ENCODE measurements at regions not wholly inside any gene's neighbourhood (a gene's known extent, or its start where the extent isn't known, plus 50 kb on each side); places are given as distances from the start of the nearest gene placed in this dataset.

DNA sequence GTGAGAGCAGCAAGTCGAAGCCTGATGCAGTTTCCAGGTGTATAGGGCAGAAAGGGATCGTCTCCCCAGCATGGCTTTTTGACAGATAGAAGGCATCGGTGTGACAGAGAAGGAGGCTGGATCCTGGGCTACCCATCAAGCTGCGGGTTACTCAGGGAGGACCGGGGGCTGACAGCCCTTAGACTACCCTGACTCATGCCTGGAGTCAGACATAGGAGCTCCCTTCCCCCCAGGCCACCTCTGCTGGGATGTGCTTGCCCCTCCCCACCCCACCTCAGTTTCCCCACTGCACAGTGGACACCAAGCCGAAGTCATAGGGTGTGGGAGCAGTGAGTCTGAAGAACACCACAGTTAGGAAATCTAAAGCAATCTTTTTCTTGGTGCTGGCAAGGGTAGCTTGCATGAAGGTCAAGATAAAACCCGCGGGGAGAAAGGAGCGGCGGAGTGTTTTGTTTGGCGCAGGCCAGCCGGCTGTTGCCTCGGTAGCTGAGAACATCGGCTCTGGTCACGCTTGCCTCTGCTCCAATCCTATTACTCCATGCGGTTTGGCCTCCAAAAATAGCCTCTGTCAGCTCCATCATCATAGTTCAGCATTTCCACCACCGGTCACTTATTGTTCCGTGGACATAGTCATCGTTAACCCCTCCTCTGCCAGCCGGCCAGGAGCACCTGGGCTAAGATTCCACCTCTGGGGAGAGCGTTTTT, 169.2 kb upstream of the GLI2 start:
- Histone ChIP-seq H2AFZ (ENCODE audit: low read depth, low read length) (no peak overlapping the region), H3K27me3 (ENCODE audit: control insufficient read depth in 1 of 2, insufficient read depth in 1 of 2, low read length in 2 of 2) (peaks cover 23 to 35% of the 10 kb centered on the region in 2 experiments), H3K4me3 (ENCODE audit: insufficient read depth in 1 of 2, low read depth in 1 of 2, low read length in 2 of 2) (peak overlapping the region in 1 of 2 experiments; percentile 10), H3K14ac (ENCODE audit: low read length in 2 of 2) (no peak overlapping the region), H3K23ac (ENCODE audit: low read length in 2 of 2) (no peak overlapping the region), H2BK15ac (ENCODE audit: low read depth, poor library complexity, severe bottlenecking) (no peak overlapping the region), H3K9me3 (ENCODE audit: control insufficient read depth, low read length) (no peaks in the 10 kb centered on the region), H3K36me3 (ENCODE audit: control insufficient read depth in 1 of 2, insufficient read depth in 2 of 2, low read depth in 1 of 2, low read length in 2 of 2) (no peaks in the 10 kb centered on the region), H3K4ac (ENCODE audit: low read depth in 1 of 2, low read length in 2 of 2) (no peak overlapping the region), H2BK12ac (ENCODE audit: low read length in 2 of 2) (no peak overlapping the region), H3K18ac (ENCODE audit: low read depth in 1 of 2, low read length in 2 of 2) (no peak overlapping the region), H3K4me2 (ENCODE audit: low read length, poor library complexity, severe bottlenecking) (no peak overlapping the region), H3K27ac (ENCODE audit: low read length, poor library complexity, severe bottlenecking) (no peak overlapping the region), H2BK120ac (ENCODE audit: low read depth, low read length) (no peak overlapping the region), H4K91ac (ENCODE audit: low read length) (no peak overlapping the region), H3K79me1 (replicated peaks; ENCODE audit: low read length, poor library complexity, severe bottlenecking) (no peaks in the 10 kb centered on the region), H2BK5ac (ENCODE audit: low read depth, low read length, poor library complexity, severe bottlenecking) (no peak overlapping the region), H3K9ac (ENCODE audit: low read length) (peak overlapping the region; percentile 66), H4K8ac (ENCODE audit: low read length) (no peak overlapping the region), H3K4me1 (ENCODE audit: control insufficient read depth, insufficient read depth, low read depth, low read length) (peaks cover 29% of the 10 kb centered on the region), H2AK5ac (ENCODE audit: low read length, severe bottlenecking) (no peak overlapping the region)
- 84% methylated on average over 21 of the region's 21 CpGs for WGBS
- DNase-seq: no peak

DNA sequence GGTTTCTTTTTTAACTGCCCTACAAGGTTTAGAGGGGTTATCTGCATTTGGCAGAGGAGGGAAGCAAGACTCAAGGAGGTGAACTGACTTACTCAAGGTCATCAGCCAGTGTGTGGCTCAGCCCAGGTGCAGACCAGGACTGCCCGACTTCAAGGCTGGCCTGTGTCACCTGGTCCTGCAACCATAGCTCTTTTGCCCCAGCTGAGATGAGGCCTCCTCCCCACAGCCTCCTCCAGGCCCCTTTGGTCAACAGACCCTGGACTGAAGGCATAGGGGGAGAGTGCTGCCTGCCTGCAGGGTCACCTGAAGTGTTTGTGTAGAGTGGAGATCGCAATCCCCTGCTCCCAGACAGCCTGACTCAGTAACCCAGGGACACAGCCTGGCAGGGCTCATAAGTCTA, 168.5 kb upstream of the GLI2 start:
- Histone ChIP-seq H2BK5ac (ENCODE audit: low read depth, low read length, poor library complexity, severe bottlenecking) (no peak overlapping the region), H3K14ac (ENCODE audit: low read length in 2 of 2) (no peak overlapping the region), H4K91ac (ENCODE audit: low read length) (no peak overlapping the region)

DNA sequence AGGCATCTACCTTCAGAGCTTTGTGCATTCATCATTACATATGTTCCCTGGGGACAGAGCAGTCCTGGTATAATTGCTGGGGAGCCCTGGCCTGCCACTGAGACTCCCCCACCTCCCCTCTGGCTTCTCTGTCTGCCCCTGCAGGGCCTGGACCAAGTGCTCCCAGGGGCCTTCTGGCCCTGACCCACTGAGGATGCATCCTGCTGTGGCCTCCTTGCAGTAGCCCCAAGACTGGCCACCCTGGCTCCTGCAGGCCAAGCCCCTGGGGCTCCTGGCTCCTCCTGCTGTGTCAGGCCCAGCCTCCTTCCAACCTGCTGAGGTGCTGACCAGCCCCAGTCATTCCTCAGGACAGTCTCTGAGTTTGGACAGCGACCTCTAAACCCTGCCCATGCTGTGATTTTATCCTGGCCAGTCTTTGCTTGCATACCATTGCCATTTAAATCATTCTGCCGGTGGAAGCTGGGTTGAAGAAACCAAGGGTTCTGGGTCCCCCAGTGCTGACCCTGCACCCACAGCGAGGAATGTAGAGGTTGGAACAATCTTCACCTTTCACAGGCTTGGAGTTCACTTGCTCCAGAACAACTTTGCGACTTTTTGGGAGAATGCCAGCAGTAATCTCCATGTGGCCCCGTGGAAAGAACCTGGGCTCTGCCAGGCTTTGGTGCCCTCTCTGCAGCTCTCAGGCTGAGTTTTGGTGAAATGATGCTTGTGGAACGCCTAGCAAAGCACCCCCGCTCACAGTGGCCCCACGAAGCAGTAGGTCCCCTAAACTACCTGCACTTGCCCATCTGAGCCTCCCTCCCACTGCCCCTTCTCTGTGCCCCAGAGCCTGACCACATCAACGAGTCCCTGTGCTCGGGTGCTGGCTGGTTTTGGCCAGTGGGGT, 167.3 kb upstream of the GLI2 start:
- WGBS: 73% methylated on average over 10 of the region's 10 CpGs
- Histone ChIP-seq H3K9ac (ENCODE audit: low read length) (no peak overlapping the region), H2BK15ac (ENCODE audit: low read depth, poor library complexity, severe bottlenecking) (no peak overlapping the region), H2AK5ac (ENCODE audit: low read length, severe bottlenecking) (no peak overlapping the region), H3K18ac (ENCODE audit: low read depth in 1 of 2, low read length in 2 of 2) (no peak overlapping the region), H3K79me1 (replicated peaks; ENCODE audit: low read length, poor library complexity, severe bottlenecking) (no peaks in the 10 kb centered on the region), H2BK5ac (ENCODE audit: low read depth, low read length, poor library complexity, severe bottlenecking) (no peak overlapping the region), H3K9me3 (ENCODE audit: control insufficient read depth, low read length) (no peaks in the 10 kb centered on the region), H3K27me3 (ENCODE audit: control insufficient read depth in 1 of 2, insufficient read depth in 1 of 2, low read length in 2 of 2) (peaks cover 42 to 43% of the 10 kb centered on the region in 2 experiments), H3K36me3 (ENCODE audit: control insufficient read depth in 1 of 2, insufficient read depth in 2 of 2, low read depth in 1 of 2, low read length in 2 of 2) (no peaks in the 10 kb centered on the region), H4K91ac (ENCODE audit: low read length) (no peak overlapping the region), H3K4me3 (ENCODE audit: insufficient read depth in 1 of 2, low read depth in 1 of 2, low read length in 2 of 2) (no peak overlapping the region), H3K4me1 (ENCODE audit: control insufficient read depth, insufficient read depth, low read depth, low read length) (peaks cover 22% of the 10 kb centered on the region), H3K27ac (ENCODE audit: low read length, poor library complexity, severe bottlenecking) (no peak overlapping the region), H3K23ac (ENCODE audit: low read length in 2 of 2) (no peak overlapping the region), H3K4ac (ENCODE audit: low read depth in 1 of 2, low read length in 2 of 2) (no peak overlapping the region), H3K4me2 (ENCODE audit: low read length, poor library complexity, severe bottlenecking) (no peak overlapping the region), H2BK120ac (ENCODE audit: low read depth, low read length) (no peak overlapping the region), H4K8ac (ENCODE audit: low read length) (no peak overlapping the region), H2AFZ (ENCODE audit: low read depth, low read length) (no peak overlapping the region), H2BK12ac (ENCODE audit: low read length in 2 of 2) (no peak overlapping the region), H3K14ac (ENCODE audit: low read length in 2 of 2) (no peak overlapping the region)
- DNase-seq: no peak

More for the DNA sequence above, 168.5 kb upstream of the GLI2 start:
- 95% methylated on average over 2 of the region's 2 CpGs for WGBS
- Histone ChIP-seq H2AK5ac (ENCODE audit: low read length, severe bottlenecking) (no peak overlapping the region), H3K18ac (ENCODE audit: low read depth in 1 of 2, low read length in 2 of 2) (no peak overlapping the region), H3K9me3 (ENCODE audit: control insufficient read depth, low read length) (no peaks in the 10 kb centered on the region), H3K27me3 (ENCODE audit: control insufficient read depth in 1 of 2, insufficient read depth in 1 of 2, low read length in 2 of 2) (peaks cover 30 to 38% of the 10 kb centered on the region in 2 experiments), H2AFZ (ENCODE audit: low read depth, low read length) (no peak overlapping the region), H3K4me1 (ENCODE audit: control insufficient read depth, insufficient read depth, low read depth, low read length) (peaks cover 25% of the 10 kb centered on the region), H3K36me3 (ENCODE audit: control insufficient read depth in 1 of 2, insufficient read depth in 2 of 2, low read depth in 1 of 2, low read length in 2 of 2) (no peaks in the 10 kb centered on the region), H4K8ac (ENCODE audit: low read length) (no peak overlapping the region), H3K4me3 (ENCODE audit: insufficient read depth in 1 of 2, low read depth in 1 of 2, low read length in 2 of 2) (peak overlapping the region in 1 of 2 experiments; percentile 10), H3K4ac (ENCODE audit: low read depth in 1 of 2, low read length in 2 of 2) (no peak overlapping the region), H3K9ac (ENCODE audit: low read length) (peak overlapping the region; percentile 52), H2BK12ac (ENCODE audit: low read length in 2 of 2) (no peak overlapping the region), H3K27ac (ENCODE audit: low read length, poor library complexity, severe bottlenecking) (no peak overlapping the region), H3K4me2 (ENCODE audit: low read length, poor library complexity, severe bottlenecking) (no peak overlapping the region), H2BK15ac (ENCODE audit: low read depth, poor library complexity, severe bottlenecking) (no peak overlapping the region), H3K79me1 (replicated peaks; ENCODE audit: low read length, poor library complexity, severe bottlenecking) (no peaks in the 10 kb centered on the region), H3K23ac (ENCODE audit: low read length in 2 of 2) (no peak overlapping the region), H2BK120ac (ENCODE audit: low read depth, low read length) (no peak overlapping the region)
- DNase-seq: no peak

DNA sequence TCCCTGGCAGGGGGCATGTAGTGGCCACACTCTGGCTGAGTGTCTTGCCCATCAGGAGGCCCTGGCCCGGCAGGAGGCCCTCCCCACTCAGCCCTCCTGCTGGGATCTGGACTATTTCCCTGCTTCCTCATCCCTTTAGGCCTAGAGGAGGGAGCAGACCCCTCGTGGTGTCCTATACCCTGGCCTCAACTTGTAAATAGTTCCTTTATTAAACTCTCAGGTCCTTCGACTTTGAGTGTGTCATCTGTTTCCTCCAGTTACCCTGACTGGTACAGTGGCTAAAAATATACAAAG, 166.7 kb upstream of the GLI2 start:
- peaks cover 48 to 49% of the 10 kb centered on the region in 2 experiments for H3K27me3 ChIP-seq (ENCODE audit: control insufficient read depth in 1 of 2, insufficient read depth in 1 of 2, low read length in 2 of 2)
- peaks cover 22% of the 10 kb centered on the region for H3K4me1 ChIP-seq (ENCODE audit: control insufficient read depth, insufficient read depth, low read depth, low read length)
- no peak overlapping the region for H3K4me2 ChIP-seq (ENCODE audit: low read length, poor library complexity, severe bottlenecking)
- no peaks in the 10 kb centered on the region for H3K79me1 ChIP-seq (replicated peaks; ENCODE audit: low read length, poor library complexity, severe bottlenecking)
- H3K9ac ChIP-seq (ENCODE audit: low read length): no peak overlapping the region
- no peak overlapping the region for H2BK5ac ChIP-seq (ENCODE audit: low read depth, low read length, poor library complexity, severe bottlenecking)
- no peaks in the 10 kb centered on the region for H3K9me3 ChIP-seq (ENCODE audit: control insufficient read depth, low read length)
- no peak overlapping the region for H3K23ac ChIP-seq (ENCODE audit: low read length in 2 of 2)
- no peak for DNase-seq
- H3K36me3 ChIP-seq (ENCODE audit: control insufficient read depth in 1 of 2, insufficient read depth in 2 of 2, low read depth in 1 of 2, low read length in 2 of 2): no peaks in the 10 kb centered on the region
- H2BK120ac ChIP-seq (ENCODE audit: low read depth, low read length): no peak overlapping the region
- H3K27ac ChIP-seq (ENCODE audit: low read length, poor library complexity, severe bottlenecking): no peak overlapping the region
- H4K8ac ChIP-seq (ENCODE audit: low read length): no peak overlapping the region
- H3K4ac ChIP-seq (ENCODE audit: low read depth in 1 of 2, low read length in 2 of 2): no peak overlapping the region
- H2BK12ac ChIP-seq (ENCODE audit: low read length in 2 of 2): no peak overlapping the region
- no peak overlapping the region for H3K18ac ChIP-seq (ENCODE audit: low read depth in 1 of 2, low read length in 2 of 2)
- no peak overlapping the region for H2BK15ac ChIP-seq (ENCODE audit: low read depth, poor library complexity, severe bottlenecking)
- H2AFZ ChIP-seq (ENCODE audit: low read depth, low read length): no peak overlapping the region
- H3K14ac ChIP-seq (ENCODE audit: low read length in 2 of 2): no peak overlapping the region
- H2AK5ac ChIP-seq (ENCODE audit: low read length, severe bottlenecking): no peak overlapping the region
- 53% methylated on average over 3 of the region's 3 CpGs for WGBS
- H4K91ac ChIP-seq (ENCODE audit: low read length): no peak overlapping the region
- no peak overlapping the region for H3K4me3 ChIP-seq (ENCODE audit: insufficient read depth in 1 of 2, low read depth in 1 of 2, low read length in 2 of 2)

All from mesenchymal stem cell (in vitro differentiated cells and primary cell).